Transverse colon (tissue), 4 donors: ENCODE measurements at regions not wholly inside any gene's neighbourhood (a gene's known extent, or its start where the extent isn't known, plus 50 kb on each side); places are given as distances from the start of the nearest gene placed in this dataset.

Source experiments
- CTCF ChIP-seq, 5 experiments: fragments of 200-600 bp in 3 of 5; fragments of 450-650 bp in 2 of 5; sonication (generic) in 3 of 5; IDR thresholded peaks; 1 replicate in 2 of 5; 2 replicates in 3 of 5; pipeline ENCODE4 v1.5.1; 2016 to 2017; ENCODE audit warnings: antibody characterized with exemption in 5 of 5, inconsistent platforms in 3 of 5, mild to moderate bottlenecking in 2 of 5, moderate library complexity in 1 of 5
- POLR2A ChIP-seq: fragments of 450-650 bp; IDR thresholded peaks from one replicate; pipeline ENCODE4 v1.6.1; 2016; ENCODE audit warnings: antibody characterized with exemption, mild to moderate bottlenecking, moderate library complexity
- POLR2AphosphoS5 ChIP-seq, 3 donors: sonication (generic); formaldehyde crosslinking; IDR thresholded peaks; one replicate each; pipeline ENCODE4 v1.6.1; 2016; ENCODE audit warnings: antibody characterized with exemption in 3 of 3

GRCh38 chr2:72043985-72044384 is 103.7 kb downstream of the CYP26B1 start:
- TF ChIP-seq CTCF (IDR thresholded peaks at IDR 0.05) (no peak), POLR2AphosphoS5 (IDR thresholded peaks at IDR 0.05) (no peak), POLR2A (no peak)
